ENCODE measurements at regions not wholly inside any gene's neighbourhood (a gene's known extent, or its start where the extent isn't known, plus 50 kb on each side); places are given as distances from the start of the nearest gene placed in this dataset.

DNA sequence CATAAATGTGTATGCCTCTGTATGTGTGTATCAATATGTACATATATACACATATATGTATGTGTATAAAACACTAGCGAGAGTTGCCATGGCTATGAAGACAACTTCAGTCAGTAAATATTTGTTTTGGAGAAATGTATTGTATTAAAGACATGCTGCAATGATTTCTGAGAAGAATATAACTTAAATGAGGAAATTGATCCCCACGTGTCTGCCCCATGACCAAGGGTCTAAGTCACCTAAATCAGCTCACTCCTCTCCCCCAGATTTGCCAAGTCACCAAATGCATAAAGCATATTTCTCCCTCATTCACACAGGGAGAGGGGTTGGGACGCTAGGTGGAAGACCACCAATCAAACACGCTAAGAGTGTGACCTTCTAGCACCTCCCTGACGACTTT lies 58.3 kb upstream of the LYST start:
- Histone ChIP-seq H2AFZ (ENCODE audit: low read length) (no peak overlapping the region), H3K27ac (ENCODE audit: low read depth, low read length, poor library complexity, severe bottlenecking) (no peak overlapping the region), H3K9me2 (ENCODE audit: insufficient read depth, low read length) (no peaks in the 10 kb centered on the region), H3K4me2 (ENCODE audit: low read length) (no peak overlapping the region), H3K36me3 (ENCODE audit: insufficient read depth, low read length) (no peaks in the 10 kb centered on the region), H3K79me2 (ENCODE audit: insufficient read depth, low read depth, low read length) (no peaks in the 10 kb centered on the region), H3K4me3 (ENCODE audit: low read depth, low read length, poor library complexity, severe bottlenecking) (no peak overlapping the region), H3K9me3 (ENCODE audit: low read length) (no peaks in the 10 kb centered on the region), H4K20me1 (ENCODE audit: insufficient read depth, low read length) (no peaks in the 10 kb centered on the region), H3K4me1 (ENCODE audit: insufficient read depth, low read length, poor library complexity, severe bottlenecking) (peaks cover 10% of the 10 kb centered on the region)
- ChIA-PET CTCF (ENCODE audit: unreplicated experiment) (no interaction called here), POLR2A (interaction anchor here (0.6 to 1.1 kb wide), 3 partner anchors 19 to 1340 kb away, joined by 3 to 4 read pairs (median 3); no protein-coding TSS in a partner anchor)
- no TSS peak for BruUV-seq (replicated peaks)
- no peak for DNase-seq (ENCODE audit: low spot score)
- intact Hi-C loops (cut with micrococcal nuclease; ENCODE audit: unreplicated experiment): no loop called here
- no peak for TF ChIP-seq EZH2phosphoT487 (IDR thresholded peaks at IDR 0.05; ENCODE audit: borderline replicate concordance, low read depth, low read length)
- TF ChIP-seq, protein P1, sequence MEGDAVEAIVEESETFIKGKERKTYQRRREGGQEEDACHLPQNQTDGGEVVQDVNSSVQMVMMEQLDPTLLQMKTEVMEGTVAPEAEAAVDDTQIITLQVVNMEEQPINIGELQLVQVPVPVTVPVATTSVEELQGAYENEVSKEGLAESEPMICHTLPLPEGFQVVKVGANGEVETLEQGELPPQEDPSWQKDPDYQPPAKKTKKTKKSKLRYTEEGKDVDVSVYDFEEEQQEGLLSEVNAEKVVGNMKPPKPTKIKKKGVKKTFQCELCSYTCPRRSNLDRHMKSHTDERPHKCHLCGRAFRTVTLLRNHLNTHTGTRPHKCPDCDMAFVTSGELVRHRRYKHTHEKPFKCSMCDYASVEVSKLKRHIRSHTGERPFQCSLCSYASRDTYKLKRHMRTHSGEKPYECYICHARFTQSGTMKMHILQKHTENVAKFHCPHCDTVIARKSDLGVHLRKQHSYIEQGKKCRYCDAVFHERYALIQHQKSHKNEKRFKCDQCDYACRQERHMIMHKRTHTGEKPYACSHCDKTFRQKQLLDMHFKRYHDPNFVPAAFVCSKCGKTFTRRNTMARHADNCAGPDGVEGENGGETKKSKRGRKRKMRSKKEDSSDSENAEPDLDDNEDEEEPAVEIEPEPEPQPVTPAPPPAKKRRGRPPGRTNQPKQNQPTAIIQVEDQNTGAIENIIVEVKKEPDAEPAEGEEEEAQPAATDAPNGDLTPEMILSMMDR (conservative IDR thresholded peaks at IDR 0.05; ENCODE audit: low read length): no peak

DNA sequence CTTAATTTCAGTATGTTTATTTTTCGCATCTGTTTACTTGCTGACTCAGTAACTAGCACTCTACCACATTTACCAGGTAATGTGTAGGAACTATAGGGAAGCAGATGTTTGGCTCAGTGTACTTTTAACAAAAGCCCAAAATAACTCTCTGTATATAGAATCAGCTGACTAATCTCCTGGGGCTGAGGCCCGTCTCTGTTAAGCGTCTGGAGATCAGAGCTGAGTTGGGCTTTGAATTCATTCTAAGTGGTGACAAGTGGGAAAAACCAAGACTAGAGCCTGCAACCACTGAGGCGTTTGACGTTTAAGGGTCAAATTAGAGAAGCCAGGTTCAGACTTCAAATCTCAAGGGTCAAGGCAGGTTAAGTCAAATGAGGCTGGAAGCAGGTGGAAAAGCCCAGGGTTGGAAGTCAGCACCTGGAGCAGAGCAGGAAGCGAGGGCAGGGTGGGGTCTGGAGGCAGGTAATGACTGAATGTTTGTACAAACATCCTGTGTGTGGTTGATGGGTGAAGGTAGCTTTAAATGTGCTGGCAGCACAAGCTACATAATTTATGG lies 56.8 kb upstream of the LYST start:
- H4K20me1 ChIP-seq (ENCODE audit: insufficient read depth, low read length): no peaks in the 10 kb centered on the region
- no peaks in the 10 kb centered on the region for H3K9me2 ChIP-seq (ENCODE audit: insufficient read depth, low read length)
- ChIA-PET CTCF (ENCODE audit: unreplicated experiment) (no interaction called here), POLR2A (interaction anchor here (0.6 kb wide), 1 partner anchor 805 kb away, joined by 3 read pairs; no protein-coding TSS in a partner anchor)
- no peak overlapping the region for H3K4me3 ChIP-seq (ENCODE audit: low read depth, low read length, poor library complexity, severe bottlenecking)
- H2AFZ ChIP-seq (ENCODE audit: low read length): no peak overlapping the region; the same call in 1 of the 2 replicates
- TF ChIP-seq EZH2phosphoT487 (IDR thresholded peaks at IDR 0.05; ENCODE audit: borderline replicate concordance, low read depth, low read length): no peak
- TF ChIP-seq, protein P1 (conservative IDR thresholded peaks at IDR 0.05; ENCODE audit: low read length): no peak
- H3K79me2 ChIP-seq (ENCODE audit: insufficient read depth, low read depth, low read length): no peaks in the 10 kb centered on the region
- no peak for DNase-seq (ENCODE audit: low spot score)
- intact Hi-C loops (cut with micrococcal nuclease; ENCODE audit: unreplicated experiment): no loop called here
- H3K36me3 ChIP-seq (ENCODE audit: insufficient read depth, low read length): no peaks in the 10 kb centered on the region
- 0 out of 2 replicates have a peak overlapping the region, but pooled peaks have one; percentile 22 for H3K4me2 ChIP-seq (ENCODE audit: low read length)
- peaks cover 10% of the 10 kb centered on the region for H3K4me1 ChIP-seq (ENCODE audit: insufficient read depth, low read length, poor library complexity, severe bottlenecking)
- no peaks in the 10 kb centered on the region for H3K9me3 ChIP-seq (ENCODE audit: low read length)
- no peak overlapping the region for H3K27ac ChIP-seq (ENCODE audit: low read depth, low read length, poor library complexity, severe bottlenecking)
- BruUV-seq (replicated peaks): no TSS peak

DNA sequence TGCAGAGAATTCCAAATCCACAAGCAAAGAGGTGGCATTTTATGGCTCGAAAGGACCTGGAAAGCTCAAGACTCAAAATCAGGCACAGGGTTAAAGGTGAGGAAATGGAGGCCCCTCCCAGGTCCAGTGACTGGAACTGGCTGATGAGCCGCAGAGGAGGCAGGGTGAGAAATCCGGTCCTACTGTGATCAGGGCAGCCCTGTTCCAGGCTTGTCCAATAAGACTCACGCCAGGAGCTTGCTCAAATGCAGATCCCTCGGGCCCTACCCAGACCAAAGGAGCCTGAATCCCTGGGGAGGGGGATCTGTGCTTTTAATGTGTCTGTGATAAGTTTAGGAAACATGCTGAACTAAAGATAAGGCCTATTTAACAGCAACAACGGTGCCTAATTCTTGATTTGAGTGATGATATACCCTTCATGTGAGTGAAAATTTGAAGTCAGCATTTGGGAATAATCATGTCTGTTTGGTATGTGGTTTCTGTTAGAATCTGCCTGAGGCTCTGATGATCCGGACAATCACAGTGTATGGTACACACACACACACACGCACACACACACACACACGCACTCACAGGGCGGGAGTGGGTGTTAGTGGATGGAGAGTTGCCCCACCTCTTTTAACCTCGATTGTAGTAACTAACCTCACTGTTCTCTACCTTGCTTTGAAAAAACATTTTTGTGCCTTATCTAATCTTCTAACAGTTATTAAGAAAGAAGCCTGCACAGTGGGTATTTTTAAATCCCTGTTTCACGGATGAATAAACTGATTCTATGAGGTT lies 54.1 kb upstream of the LYST start:
- no peak overlapping the region for H3K4me3 ChIP-seq (ENCODE audit: low read depth, low read length, poor library complexity, severe bottlenecking)
- CTCF ChIA-PET (ENCODE audit: unreplicated experiment): no interaction called here
- intact Hi-C loops (cut with micrococcal nuclease; ENCODE audit: unreplicated experiment): no loop called here

More for the DNA sequence above, 54.1 kb upstream of the LYST start:
- peaks cover 10% of the 10 kb centered on the region for H3K4me1 ChIP-seq (ENCODE audit: insufficient read depth, low read length, poor library complexity, severe bottlenecking)
- no peaks in the 10 kb centered on the region for H3K79me2 ChIP-seq (ENCODE audit: insufficient read depth, low read depth, low read length)
- no peak overlapping the region for H3K27ac ChIP-seq (ENCODE audit: low read depth, low read length, poor library complexity, severe bottlenecking)
- H3K36me3 ChIP-seq (ENCODE audit: insufficient read depth, low read length): no peaks in the 10 kb centered on the region
- no peaks in the 10 kb centered on the region for H4K20me1 ChIP-seq (ENCODE audit: insufficient read depth, low read length)
- BruUV-seq (replicated peaks): no TSS peak
- H2AFZ ChIP-seq (ENCODE audit: low read length): no peak overlapping the region
- DNase-seq (ENCODE audit: low spot score): no peak
- TF ChIP-seq EZH2phosphoT487 (IDR thresholded peaks at IDR 0.05; ENCODE audit: borderline replicate concordance, low read depth, low read length): no peak
- TF ChIP-seq, protein P1 (conservative IDR thresholded peaks at IDR 0.05; ENCODE audit: low read length): no peak
- POLR2A ChIA-PET: no interaction called here
- H3K9me3 ChIP-seq (ENCODE audit: low read length): no peaks in the 10 kb centered on the region
- H3K9me2 ChIP-seq (ENCODE audit: insufficient read depth, low read length): no peaks in the 10 kb centered on the region
- no peak overlapping the region for H3K4me2 ChIP-seq (ENCODE audit: low read length)

Data from OCI-LY7 (cell line).